IMR-90 (cell line): ENCODE measurements at regions not wholly inside any gene's neighbourhood (a gene's known extent, or its start where the extent isn't known, plus 50 kb on each side); places are given as distances from the start of the nearest gene placed in this dataset.

Experiments used
- POLR2A ChIP-seq: IDR thresholded peaks from 2 replicates; pipeline ENCODE4 v1.6.1; 2012; ENCODE audit warnings: mild to moderate bottlenecking, low read depth, low read length
- TF ChIP-seq, protein P1 (sequence below): conservative IDR thresholded peaks from 2 replicates; pipeline ENCODE4 v1.5.1; 2012; ENCODE audit warnings: mild to moderate bottlenecking, low read depth, low read length, improper control_type of control experiment

DNA sequence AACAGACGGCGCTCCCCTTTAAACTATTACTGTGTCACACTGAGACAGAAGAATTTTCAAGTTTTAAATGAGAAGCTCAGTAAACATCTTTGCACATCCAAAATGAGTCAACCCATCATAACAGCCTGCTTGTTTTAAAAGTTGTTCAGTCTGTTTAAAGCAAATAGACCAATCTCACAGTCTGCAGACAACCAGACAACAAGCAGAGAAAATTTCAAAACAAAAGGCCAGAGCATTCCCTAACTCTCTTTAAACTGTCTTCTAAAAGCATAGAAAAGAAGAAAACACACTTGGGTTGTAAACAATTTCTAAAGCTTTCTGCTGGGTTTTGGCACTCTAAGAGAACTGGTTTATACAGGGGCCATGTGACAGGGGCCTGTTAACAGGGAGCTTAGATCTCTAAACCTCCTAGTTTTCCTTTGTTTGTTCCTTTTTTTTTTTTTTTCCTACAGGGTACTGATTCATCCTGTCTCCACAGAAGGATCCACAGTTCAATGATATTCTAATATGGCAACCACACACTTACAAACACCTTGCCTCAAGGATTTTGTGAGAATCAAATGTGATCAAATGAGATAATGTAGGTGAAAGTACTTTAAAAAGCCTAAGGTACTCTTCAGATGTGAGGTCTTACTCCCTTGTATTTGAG is 100.8 kb upstream of the MAML3 start:
- TF ChIP-seq, protein P1, sequence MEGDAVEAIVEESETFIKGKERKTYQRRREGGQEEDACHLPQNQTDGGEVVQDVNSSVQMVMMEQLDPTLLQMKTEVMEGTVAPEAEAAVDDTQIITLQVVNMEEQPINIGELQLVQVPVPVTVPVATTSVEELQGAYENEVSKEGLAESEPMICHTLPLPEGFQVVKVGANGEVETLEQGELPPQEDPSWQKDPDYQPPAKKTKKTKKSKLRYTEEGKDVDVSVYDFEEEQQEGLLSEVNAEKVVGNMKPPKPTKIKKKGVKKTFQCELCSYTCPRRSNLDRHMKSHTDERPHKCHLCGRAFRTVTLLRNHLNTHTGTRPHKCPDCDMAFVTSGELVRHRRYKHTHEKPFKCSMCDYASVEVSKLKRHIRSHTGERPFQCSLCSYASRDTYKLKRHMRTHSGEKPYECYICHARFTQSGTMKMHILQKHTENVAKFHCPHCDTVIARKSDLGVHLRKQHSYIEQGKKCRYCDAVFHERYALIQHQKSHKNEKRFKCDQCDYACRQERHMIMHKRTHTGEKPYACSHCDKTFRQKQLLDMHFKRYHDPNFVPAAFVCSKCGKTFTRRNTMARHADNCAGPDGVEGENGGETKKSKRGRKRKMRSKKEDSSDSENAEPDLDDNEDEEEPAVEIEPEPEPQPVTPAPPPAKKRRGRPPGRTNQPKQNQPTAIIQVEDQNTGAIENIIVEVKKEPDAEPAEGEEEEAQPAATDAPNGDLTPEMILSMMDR = no peak
- no peak for TF ChIP-seq POLR2A
